ENCODE measurements at regions not wholly inside any gene's neighbourhood (a gene's known extent, or its start where the extent isn't known, plus 50 kb on each side); places are given as distances from the start of the nearest gene placed in this dataset.

DNA sequence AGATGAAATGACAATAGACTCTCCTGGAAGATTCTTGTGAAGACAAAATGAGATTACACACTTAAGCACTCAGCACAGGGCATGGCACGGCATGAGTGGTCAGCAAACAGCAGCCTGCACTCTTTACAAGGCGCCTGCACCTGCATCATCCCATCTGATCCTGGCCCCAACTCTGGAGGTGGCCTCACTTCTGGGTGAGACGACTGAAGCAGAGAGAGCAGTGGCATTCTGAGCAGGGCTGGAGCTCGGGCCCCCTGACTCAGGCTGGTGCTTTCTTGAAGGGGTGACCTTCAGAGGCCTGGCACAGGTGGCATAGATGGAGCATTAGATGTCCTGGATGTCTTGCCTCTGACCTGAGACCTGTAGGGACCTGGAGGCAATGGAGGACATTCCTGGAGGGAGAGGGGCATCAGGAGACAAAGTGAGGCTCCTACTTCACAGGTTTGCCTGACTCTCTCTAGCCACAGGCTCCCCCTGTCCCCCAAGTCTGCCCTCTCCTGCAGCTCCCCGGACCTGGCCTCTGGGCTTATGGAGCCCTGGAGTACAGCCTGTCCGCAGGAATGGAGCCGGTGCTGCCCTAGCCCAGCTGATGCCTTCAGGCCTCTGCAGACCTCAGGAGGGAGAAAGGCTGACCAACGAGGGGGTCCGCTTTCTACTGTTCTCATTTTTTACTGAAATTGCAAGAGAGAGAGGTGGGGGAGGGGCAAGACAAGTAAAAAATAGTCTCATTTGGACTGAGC lies 65.5 kb upstream of the THY1 start:
- TF ChIP-seq POLR2A (IDR thresholded peaks at IDR 0.05; ENCODE audit: low read length) = no peak
- no peak for TF ChIP-seq GATA1 (IDR thresholded peaks at IDR 0.05; ENCODE audit: low read depth, low read length)

All from erythroblast (primary cell).